ENCODE measurements at regions not wholly inside any gene's neighbourhood (a gene's known extent, or its start where the extent isn't known, plus 50 kb on each side); places are given as distances from the start of the nearest gene placed in this dataset.

- TF ChIP-seq CTCF (conservative IDR thresholded peaks at IDR 0.05), result no peak
- Histone ChIP-seq H2BK20ac (ENCODE audit: low read depth, low read length, poor library complexity, severe bottlenecking) (no peak overlapping the region), H2AK5ac (ENCODE audit: insufficient read length, low read length) (no peak overlapping the region), H3K56ac (ENCODE audit: insufficient read length, low read depth, low read length) (no peak overlapping the region), H4K91ac (ENCODE audit: insufficient read length, low read depth, low read length) (no peak overlapping the region), H3K14ac (ENCODE audit: insufficient read depth, low read length) (no peak overlapping the region), H2BK5ac (ENCODE audit: insufficient read length, low read length) (no peak overlapping the region), H3K27ac (ENCODE audit: insufficient read length, low read depth, low read length) (no peak overlapping the region), H2BK120ac (ENCODE audit: low read depth, low read length, poor library complexity, severe bottlenecking) (no peak overlapping the region), H3K18ac (ENCODE audit: insufficient read length, low read depth, low read length) (no peak overlapping the region), H3K79me2 (ENCODE audit: insufficient read depth, low read length) (no peaks in the 10 kb centered on the region), H2BK12ac (ENCODE audit: insufficient read length, low read depth, low read length) (no peak overlapping the region), H2AFZ (ENCODE audit: low read length) (no peak overlapping the region), H3K27me3 (ENCODE audit: insufficient read depth, low read length) (no peaks in the 10 kb centered on the region), H4K8ac (replicated peaks; ENCODE audit: insufficient read length, low read depth, low read length) (no peak overlapping the region), H3K4me2 (ENCODE audit: insufficient read depth, insufficient read length, low read length) (no peak overlapping the region), H4K5ac (ENCODE audit: insufficient read length, low read depth, low read length) (no peak overlapping the region), H3K79me1 (ENCODE audit: insufficient read depth, low read depth, low read length, poor library complexity, severe bottlenecking) (no peaks in the 10 kb centered on the region), H3K4me1 (ENCODE audit: insufficient read depth, low read length) (peaks cover 9% of the 10 kb centered on the region), H3K9ac (ENCODE audit: extremely low read depth, insufficient read length, low read length) (no peak overlapping the region), H3K23ac (ENCODE audit: insufficient read length, low read depth, low read length) (no peak overlapping the region), H3K9me3 (ENCODE audit: control insufficient read depth, low read depth, low read length) (no peaks in the 10 kb centered on the region), H3T11ph (ENCODE audit: low read length) (no peak overlapping the region), H3K23me2 (ENCODE audit: insufficient read length, low read depth, low read length, poor library complexity, severe bottlenecking) (no peaks in the 10 kb centered on the region), H4K20me1 (ENCODE audit: control insufficient read depth, insufficient read depth, insufficient read length) (no peaks in the 10 kb centered on the region), H3K4ac (ENCODE audit: low read depth, low read length) (no peak overlapping the region), H2BK15ac (ENCODE audit: low read depth, low read length) (no peak overlapping the region)
- Mint-ChIP-seq H3K9me3 (no peaks in the 10 kb centered on the region), H3K27ac (no peak overlapping the region), H3K4me1 (peaks cover 10 to 12% of the 10 kb centered on the region in 2 experiments), H3K4me3 (no peak overlapping the region), H3K36me3 (ENCODE audit: insufficient read depth in 1 of 3, low read depth in 3 of 3) (no peaks in the 10 kb centered on the region), H3K27me3 (ENCODE audit: low read depth) (no peaks in the 10 kb centered on the region)
- no CpG with 5 or more reads among the region's 1 CpG for WGBS (ENCODE audit: extremely low coverage, insufficient read length, low lambda C conversion rate)
- DNase-seq, result no peak
Measured at GRCh38 chr18:65359479-65359878, 391.3 kb upstream of the CDH7 start.
